ENCODE measurements at regions not wholly inside any gene's neighbourhood (a gene's known extent, or its start where the extent isn't known, plus 50 kb on each side); places are given as distances from the start of the nearest gene placed in this dataset.

- TF ChIP-seq SMC3 (conservative IDR thresholded peaks at IDR 0.05; ENCODE audit: poor library complexity), result no peak
- no peak for TF ChIP-seq CTCF (IDR thresholded peaks at IDR 0.05; ENCODE audit: poor library complexity, severe bottlenecking)
- no peak for TF ChIP-seq TAF1 (IDR thresholded peaks at IDR 0.05; ENCODE audit: low read depth)
- no peak for TF ChIP-seq REST (IDR thresholded peaks at IDR 0.05; ENCODE audit: borderline replicate concordance)
- TF ChIP-seq EZH2 (IDR thresholded peaks at IDR 0.05; ENCODE audit: borderline replicate concordance, insufficient read depth, low read length, poor library complexity, severe bottlenecking), result no peak
Observed at GRCh38 chr3:20984594-20985205, 766.3 kb downstream of the ZNF385D start.

Data from neural cell (in vitro differentiated cells).